MCF 10A (cell line): ENCODE measurements at regions not wholly inside any gene's neighbourhood (a gene's known extent, or its start where the extent isn't known, plus 50 kb on each side); places are given as distances from the start of the nearest gene placed in this dataset.

Source experiments
- BruUV-seq: library from RNA; stranded (reverse); fragments of 400-500 nt; replicated peaks from 2 replicates; lab custom pipeline; 2021; lab: Mats Ljungman, UMichigan
- CTCF ChIA-PET: fragments of 300-600 bp; sonication (Branson Sonifier 250); formaldehyde crosslinking; extraction: SDS; loops from one replicate; lab custom pipeline; 2021; ENCODE audit warnings: antibody characterized with exemption, inconsistent platforms; lab: Yijun Ruan, JAX
- POLR2A ChIA-PET: fragments of 300-600, 350-650 bp; sonication (Branson Sonifier 250); formaldehyde crosslinking; extraction: SDS; loops from one replicate; lab custom pipeline; 2020; ENCODE audit warnings: antibody characterized with exemption, inconsistent platforms; lab: Yijun Ruan, JAX
- DNase-seq: peaks from one replicate; pipeline ENCODE4 v3.0.0-alpha.2; 2018; ENCODE audit not compliant: unreplicated experiment
- H3K27ac Mint-ChIP-seq: one replicate; pipeline ENCODE4 v1.8.0; 2022; ENCODE audit warnings: mild to moderate bottlenecking, low read depth, mixed read lengths; ENCODE audit not compliant: unreplicated experiment
- H3K27me3 Mint-ChIP-seq: one replicate; pipeline ENCODE4 v1.8.0; 2022; ENCODE audit warnings: mixed read lengths; ENCODE audit not compliant: insufficient read depth, unreplicated experiment
- H3K36me3 Mint-ChIP-seq: one replicate; pipeline ENCODE4 v1.8.0; 2022; ENCODE audit warnings: mild to moderate bottlenecking, moderate library complexity, mixed read lengths; ENCODE audit not compliant: insufficient read depth, unreplicated experiment
- H3K4me1 Mint-ChIP-seq: one replicate; pipeline ENCODE4 v1.8.0; 2022; ENCODE audit warnings: mixed read lengths; ENCODE audit not compliant: insufficient read depth, unreplicated experiment
- H3K4me3 Mint-ChIP-seq: one replicate; pipeline ENCODE4 v1.8.0; 2022; ENCODE audit warnings: mild to moderate bottlenecking, moderate library complexity, mixed read lengths; ENCODE audit not compliant: unreplicated experiment
- H3K9me3 Mint-ChIP-seq: one replicate; pipeline ENCODE4 v1.8.0; 2022; ENCODE audit warnings: mixed read lengths; ENCODE audit not compliant: unreplicated experiment
- intact Hi-C: fragments of 100-400 bp; cut with micrococcal nuclease; formaldehyde crosslinking; loops from 2 replicates; pipeline ENCODE4 v1.14.1; 2022
- TF ChIP-seq, protein P1 (sequence below): fragments of 200-600 bp; IDR thresholded peaks from one replicate; pipeline ENCODE4 v1.8.0; 2022; ENCODE audit warnings: antibody characterized with exemption, mild to moderate bottlenecking; ENCODE audit not compliant: unreplicated experiment

DNA sequence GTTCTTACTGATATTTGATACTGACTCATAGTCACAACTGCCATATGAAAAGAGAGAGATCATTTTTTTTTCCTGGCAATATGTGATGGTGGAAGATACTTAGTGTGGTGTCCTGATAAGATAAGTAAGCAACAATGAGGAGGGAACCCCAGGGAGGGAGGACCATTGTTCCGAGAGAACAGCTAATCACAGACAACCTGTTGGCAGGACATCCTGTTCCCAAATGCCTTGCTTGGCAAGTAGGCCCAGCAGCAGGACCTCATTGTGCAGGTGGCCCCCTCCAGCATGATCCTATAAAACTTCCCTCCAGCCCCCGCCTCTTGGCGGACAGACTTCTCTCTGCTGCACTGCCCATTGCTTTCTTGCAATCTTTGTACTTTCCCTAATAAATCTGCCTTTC, 329.4 kb upstream of the CHRM3 start:
- ChIA-PET CTCF (interaction anchor here (0.6 kb wide), 1 partner anchor 69 kb away, joined by 3 read pairs; no protein-coding TSS in a partner anchor), POLR2A (interaction anchor here (1.3 kb wide), 1 partner anchor 13 kb away, joined by 3 read pairs; no protein-coding TSS in a partner anchor)
- TF ChIP-seq, protein P1, sequence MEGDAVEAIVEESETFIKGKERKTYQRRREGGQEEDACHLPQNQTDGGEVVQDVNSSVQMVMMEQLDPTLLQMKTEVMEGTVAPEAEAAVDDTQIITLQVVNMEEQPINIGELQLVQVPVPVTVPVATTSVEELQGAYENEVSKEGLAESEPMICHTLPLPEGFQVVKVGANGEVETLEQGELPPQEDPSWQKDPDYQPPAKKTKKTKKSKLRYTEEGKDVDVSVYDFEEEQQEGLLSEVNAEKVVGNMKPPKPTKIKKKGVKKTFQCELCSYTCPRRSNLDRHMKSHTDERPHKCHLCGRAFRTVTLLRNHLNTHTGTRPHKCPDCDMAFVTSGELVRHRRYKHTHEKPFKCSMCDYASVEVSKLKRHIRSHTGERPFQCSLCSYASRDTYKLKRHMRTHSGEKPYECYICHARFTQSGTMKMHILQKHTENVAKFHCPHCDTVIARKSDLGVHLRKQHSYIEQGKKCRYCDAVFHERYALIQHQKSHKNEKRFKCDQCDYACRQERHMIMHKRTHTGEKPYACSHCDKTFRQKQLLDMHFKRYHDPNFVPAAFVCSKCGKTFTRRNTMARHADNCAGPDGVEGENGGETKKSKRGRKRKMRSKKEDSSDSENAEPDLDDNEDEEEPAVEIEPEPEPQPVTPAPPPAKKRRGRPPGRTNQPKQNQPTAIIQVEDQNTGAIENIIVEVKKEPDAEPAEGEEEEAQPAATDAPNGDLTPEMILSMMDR: no peak
- no peak overlapping the region for H3K27ac Mint-ChIP-seq
- BruUV-seq: no TSS peak
- H3K36me3 Mint-ChIP-seq: no peaks in the 10 kb centered on the region
- intact Hi-C loops: no loop called here
- H3K27me3 Mint-ChIP-seq: no peaks in the 10 kb centered on the region
- H3K4me1 Mint-ChIP-seq: no peaks in the 10 kb centered on the region
- no peak overlapping the region for H3K4me3 Mint-ChIP-seq
- peaks cover 20% of the 10 kb centered on the region for H3K9me3 Mint-ChIP-seq
- DNase-seq: no peak

DNA sequence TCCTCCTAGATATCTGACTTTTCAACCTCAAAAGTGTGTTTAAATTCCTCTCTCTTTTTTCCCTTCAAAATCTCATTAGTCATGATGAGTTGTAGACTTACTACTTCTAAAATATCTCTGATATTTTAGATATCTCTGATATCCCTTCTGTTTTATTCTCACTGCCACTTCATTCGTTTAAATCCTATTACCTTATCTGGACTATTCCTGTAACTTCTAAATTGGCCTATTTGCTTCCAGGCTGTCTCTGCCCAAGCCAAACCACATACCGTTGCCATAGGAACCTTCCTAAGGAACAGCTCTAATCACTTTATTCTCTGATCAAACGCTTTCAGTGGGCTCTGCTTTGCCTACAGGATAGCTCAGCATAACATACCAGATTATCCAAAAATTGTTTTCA, 333.1 kb upstream of the CHRM3 start:
- no TSS peak for BruUV-seq
- peaks cover 20% of the 10 kb centered on the region for H3K9me3 Mint-ChIP-seq
- no peak for DNase-seq
- TF ChIP-seq, protein P1: no peak
- H3K36me3 Mint-ChIP-seq: no peaks in the 10 kb centered on the region
- ChIA-PET CTCF (interaction anchor here (0.6 to 1.4 kb wide), 2 partner anchors 21 to 45 kb away, joined by 3 read pairs; no protein-coding TSS in a partner anchor), POLR2A (no interaction called here)
- H3K27ac Mint-ChIP-seq: no peak overlapping the region
- intact Hi-C loops: no loop called here
- H3K27me3 Mint-ChIP-seq: no peaks in the 10 kb centered on the region
- H3K4me1 Mint-ChIP-seq: no peaks in the 10 kb centered on the region
- H3K4me3 Mint-ChIP-seq: no peak overlapping the region

DNA sequence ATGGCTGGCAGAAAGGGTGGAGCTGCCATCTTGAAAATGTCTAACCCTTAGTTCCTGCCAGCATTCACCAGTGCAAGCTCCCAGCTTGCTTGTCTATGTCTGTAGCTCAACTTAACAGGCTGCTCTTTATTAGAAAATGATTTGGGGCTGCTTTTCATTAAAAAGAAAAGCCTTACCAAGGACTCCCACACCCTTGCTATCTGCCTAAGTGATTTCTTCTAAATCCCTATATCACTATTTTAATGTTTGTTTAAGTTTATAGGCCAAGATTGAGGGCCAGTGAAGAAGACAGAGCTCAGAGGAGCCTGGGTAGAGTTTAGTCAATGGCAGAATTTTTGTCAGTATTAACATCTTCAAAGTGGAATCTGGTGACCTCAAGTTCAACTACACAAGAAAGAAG, 336.8 kb upstream of the CHRM3 start:
- BruUV-seq: no TSS peak
- Mint-ChIP-seq H3K4me3 (no peak overlapping the region), H3K36me3 (no peaks in the 10 kb centered on the region), H3K9me3 (peaks cover 6% of the 10 kb centered on the region), H3K27me3 (no peaks in the 10 kb centered on the region), H3K4me1 (no peaks in the 10 kb centered on the region), H3K27ac (no peak overlapping the region)
- ChIA-PET CTCF (interaction anchor here (1.3 kb wide), 1 partner anchor 956 kb away, joined by 3 read pairs; no protein-coding TSS in a partner anchor), POLR2A (no interaction called here)
- intact Hi-C loops: no loop called here
- DNase-seq: no peak
- TF ChIP-seq, protein P1: no peak

DNA sequence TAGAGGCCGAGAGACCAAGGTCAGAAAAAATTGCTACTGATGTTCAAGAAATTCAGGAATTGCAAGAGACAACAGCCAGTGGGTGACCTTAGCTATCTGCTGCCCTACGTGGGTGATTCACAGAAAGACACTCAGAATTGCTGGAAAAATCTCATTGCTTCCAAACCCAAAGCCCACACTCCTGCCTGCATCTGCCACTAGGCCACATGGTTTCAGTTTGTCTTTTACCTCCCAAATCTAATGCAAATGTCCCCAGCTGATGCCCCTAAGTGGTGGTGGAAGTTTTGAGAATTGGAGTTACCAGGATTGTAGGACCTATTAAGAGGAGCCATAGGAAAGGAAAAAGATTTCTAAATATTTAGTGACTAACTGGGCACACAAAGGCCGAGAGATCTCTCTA, 341.5 kb upstream of the CHRM3 start:
- no TSS peak for BruUV-seq
- DNase-seq: no peak
- intact Hi-C loops: no loop called here
- Mint-ChIP-seq H3K27me3 (no peaks in the 10 kb centered on the region), H3K4me3 (no peak overlapping the region), H3K9me3 (no peaks in the 10 kb centered on the region), H3K4me1 (peaks cover 4% of the 10 kb centered on the region), H3K27ac (no peak overlapping the region), H3K36me3 (no peaks in the 10 kb centered on the region)
- POLR2A ChIA-PET: interaction anchor here (0.7 kb wide), 1 partner anchor 531 kb away, joined by 3 read pairs; no protein-coding TSS in a partner anchor
- TF ChIP-seq, protein P1: no peak
- CTCF ChIA-PET: interaction anchor here (0.6 to 1.3 kb wide), 5 partner anchors 20 to 1181 kb away, joined by 3 to 5 read pairs (median 3); no protein-coding TSS in a partner anchor
